Colonic mucosa (tissue), 4 donors: ENCODE measurements at regions not wholly inside any gene's neighbourhood (a gene's known extent, or its start where the extent isn't known, plus 50 kb on each side); places are given as distances from the start of the nearest gene placed in this dataset.
"Not testable (repeated sequence)": the region's sequence is repeated elsewhere in the genome, so short reads cannot be mapped to it uniquely, and the experiment has no call there.

Experiments
- DNase-seq: peaks from one replicate; pipeline ENCODE4 v3.0.0-alpha.2; 2020
- H3K27ac ChIP-seq: fragments of 200-600 bp; one replicate; pipeline ENCODE4 v1.8.0; 2021
- H3K27me3 ChIP-seq: fragments of 200-600 bp; one replicate; pipeline ENCODE4 v1.8.0; 2021
- H3K36me3 ChIP-seq: fragments of 200-600 bp; one replicate; pipeline ENCODE4 v1.8.0; 2021
- H3K4me1 ChIP-seq: fragments of 200-600 bp; one replicate; pipeline ENCODE4 v1.8.0; 2021; ENCODE audit warnings: mild to moderate bottlenecking
- H3K4me3 ChIP-seq: fragments of 200-600 bp; one replicate; pipeline ENCODE4 v1.8.0; 2021
- H3K9ac ChIP-seq, 2 donors: one replicate each; pipeline ENCODE4 v1.7.0; 2013; ENCODE audit warnings: control low read depth in 2 of 2, low read depth in 2 of 2, low read length in 2 of 2
- H3K9me3 ChIP-seq: fragments of 200-600 bp; one replicate; pipeline ENCODE4 v1.8.0; 2021
- CTCF ChIP-seq: fragments of 200-600 bp; IDR thresholded peaks from one replicate; pipeline ENCODE4 v1.8.0; 2022; ENCODE audit warnings: antibody characterized with exemption, mild to moderate bottlenecking
- intact Hi-C: fragments of 100-400 bp; cut with DNase I; formaldehyde crosslinking; loops from one replicate; pipeline ENCODE4 v1.14.1; 2022
- donor health status: healthy.
- donor health status: DM: no; HTN: no; CAD: no.
- donor health status: DM: no; HTN: no; CAD: no.

DNA sequence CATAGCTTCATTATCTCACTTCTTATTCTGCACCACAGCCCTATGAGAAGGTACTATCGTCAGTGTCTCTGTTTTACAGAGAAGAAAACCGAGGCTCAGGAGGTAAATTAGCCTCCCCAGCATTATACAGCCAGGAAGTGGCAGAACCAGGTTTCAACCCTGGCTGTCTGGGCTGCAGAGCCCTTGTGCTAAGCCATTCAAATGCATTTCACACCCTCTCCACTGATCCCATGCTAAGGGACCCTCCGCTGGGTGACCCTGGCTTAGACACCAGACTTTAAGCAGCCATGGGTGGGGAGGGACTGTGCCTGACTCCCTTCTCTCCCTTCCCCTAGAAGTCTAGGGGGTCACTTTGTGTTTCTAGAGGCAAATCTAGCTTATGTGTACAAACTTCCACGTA, 87.5 kb downstream of the RRAGC start:
- no peaks in the 10 kb centered on the region for H3K4me1 ChIP-seq
- intact Hi-C loops: no loop called here
- H3K4me3 ChIP-seq: no peak overlapping the region
- H3K27ac ChIP-seq: no peak overlapping the region
- H3K9ac ChIP-seq: no peak overlapping the region
- no peaks in the 10 kb centered on the region for H3K9me3 ChIP-seq
- H3K36me3 ChIP-seq: no peaks in the 10 kb centered on the region
- no peaks in the 10 kb centered on the region for H3K27me3 ChIP-seq
- TF ChIP-seq CTCF: no peak
- no peak for DNase-seq

DNA sequence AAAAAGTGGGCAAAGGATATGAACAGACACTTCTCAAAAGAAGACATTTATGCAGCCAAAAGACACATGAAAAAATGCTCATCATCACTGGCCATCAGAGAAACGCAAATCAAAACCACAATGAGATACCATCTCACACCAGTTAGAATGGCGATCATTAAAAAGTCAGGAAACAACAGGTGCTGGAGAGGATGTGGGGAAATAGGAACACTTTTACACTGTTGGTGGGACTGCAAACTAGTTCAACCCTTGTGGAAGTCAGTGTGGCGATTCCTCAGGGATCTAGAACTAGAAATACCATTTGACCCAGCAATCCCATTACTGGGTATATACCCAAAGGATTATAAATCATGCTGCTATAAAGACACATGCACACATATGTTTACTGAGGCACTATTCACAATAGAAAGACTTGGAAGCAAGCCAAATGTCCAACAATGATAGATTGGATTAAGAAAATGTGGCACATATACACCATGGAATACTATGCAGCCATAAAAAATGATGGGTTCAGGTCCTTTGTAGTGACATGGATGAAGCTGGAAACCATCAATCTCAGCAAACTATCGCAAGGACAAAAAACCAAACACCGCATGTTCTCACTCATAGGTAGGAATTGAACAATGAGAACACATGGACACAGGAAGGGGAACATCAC, 88.9 kb downstream of the RRAGC start:
- H3K4me1 ChIP-seq, H3K27me3 ChIP-seq, H3K27ac ChIP-seq, H3K9me3 ChIP-seq, H3K4me3 ChIP-seq, H3K9ac ChIP-seq, intact Hi-C loops, DNase-seq, H3K36me3 ChIP-seq: not testable (repeated sequence)

GRCh38 chr1:38766125-38766524, 93.4 kb downstream of the RRAGC start:
- Histone ChIP-seq H3K36me3 (no peaks in the 10 kb centered on the region), H3K27me3 (no peaks in the 10 kb centered on the region), H3K9ac (no peak overlapping the region), H3K4me3 (no peak overlapping the region), H3K4me1 (no peaks in the 10 kb centered on the region), H3K27ac (no peak overlapping the region), H3K9me3 (no peaks in the 10 kb centered on the region)
- intact Hi-C loops: no loop called here
- no peak for DNase-seq
- no peak for TF ChIP-seq CTCF

DNA sequence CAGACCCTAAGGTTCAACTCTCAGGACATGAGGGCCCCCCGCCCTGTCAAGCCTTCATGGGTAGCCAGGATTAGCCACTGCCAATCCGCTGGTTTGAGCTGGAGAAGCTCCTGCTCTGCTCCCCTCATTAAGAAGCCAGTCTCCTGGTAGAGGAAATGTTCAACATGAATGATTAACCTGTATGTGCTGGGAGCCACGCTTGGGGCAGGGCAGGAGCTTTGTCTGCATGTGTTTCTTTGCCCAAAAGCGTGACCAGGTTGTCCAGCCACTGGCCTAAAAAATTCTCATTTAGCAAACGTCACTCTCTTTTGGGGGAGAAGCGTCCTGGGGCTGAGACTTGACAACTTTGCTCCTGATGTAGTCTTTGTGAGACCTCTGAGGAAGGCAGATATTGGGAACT, 96.5 kb downstream of the RRAGC start:
- no peak overlapping the region for H3K27ac ChIP-seq
- H3K36me3 ChIP-seq: no peaks in the 10 kb centered on the region
- intact Hi-C loops: no loop called here
- no peak for TF ChIP-seq CTCF
- no peaks in the 10 kb centered on the region for H3K27me3 ChIP-seq
- H3K4me1 ChIP-seq: no peaks in the 10 kb centered on the region
- H3K9me3 ChIP-seq: no peaks in the 10 kb centered on the region
- H3K9ac ChIP-seq: no peak overlapping the region
- no peak overlapping the region for H3K4me3 ChIP-seq
- no peak for DNase-seq

DNA sequence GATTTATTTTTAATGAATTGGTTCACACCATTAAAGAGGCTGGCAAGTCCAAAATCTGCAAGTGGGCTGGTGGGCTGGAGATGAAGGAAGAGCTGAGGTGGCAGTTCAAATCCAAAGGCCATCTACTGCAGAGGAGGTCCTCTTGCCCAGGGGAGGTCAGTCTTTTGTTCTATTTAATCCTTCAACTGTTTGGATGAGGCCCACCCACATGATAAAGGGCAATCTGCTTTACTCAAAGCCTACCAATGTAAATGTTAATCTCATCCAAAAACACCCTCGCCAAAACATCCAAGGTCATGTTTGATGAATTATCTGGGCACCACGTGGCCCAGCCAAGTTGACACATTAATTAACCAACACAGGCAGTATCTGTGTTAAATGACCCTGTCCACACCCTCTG, 99.0 kb downstream of the RRAGC start:
- H3K4me1 ChIP-seq: no peaks in the 10 kb centered on the region
- no peak overlapping the region for H3K4me3 ChIP-seq
- TF ChIP-seq CTCF: no peak
- intact Hi-C loops: no loop called here
- H3K9ac ChIP-seq: no peak overlapping the region
- no peaks in the 10 kb centered on the region for H3K9me3 ChIP-seq
- H3K27ac ChIP-seq: no peak overlapping the region
- H3K36me3 ChIP-seq: no peaks in the 10 kb centered on the region
- no peaks in the 10 kb centered on the region for H3K27me3 ChIP-seq
- no peak for DNase-seq

GRCh38 chr1:38758820-38759219, 100.8 kb downstream of the RRAGC start:
- Histone ChIP-seq H3K9me3 (no peaks in the 10 kb centered on the region), H3K4me3 (no peak overlapping the region), H3K4me1 (no peaks in the 10 kb centered on the region), H3K36me3 (no peaks in the 10 kb centered on the region), H3K9ac (no peak overlapping the region), H3K27ac (no peak overlapping the region), H3K27me3 (no peaks in the 10 kb centered on the region)
- TF ChIP-seq CTCF: no peak
- DNase-seq: no peak
- intact Hi-C loops: no loop called here
